HG03457 (cell line): ENCODE measurements at regions not wholly inside any gene's neighbourhood (a gene's known extent, or its start where the extent isn't known, plus 50 kb on each side); places are given as distances from the start of the nearest gene placed in this dataset.

Source experiments
- ATAC-seq: cut with Tn5 transposase; IDR thresholded peaks from one replicate; pipeline ENCODE4 v1.9.1; 2021; ENCODE audit warnings: moderate number of reproducible peaks; ENCODE audit not compliant: unreplicated experiment

DNA sequence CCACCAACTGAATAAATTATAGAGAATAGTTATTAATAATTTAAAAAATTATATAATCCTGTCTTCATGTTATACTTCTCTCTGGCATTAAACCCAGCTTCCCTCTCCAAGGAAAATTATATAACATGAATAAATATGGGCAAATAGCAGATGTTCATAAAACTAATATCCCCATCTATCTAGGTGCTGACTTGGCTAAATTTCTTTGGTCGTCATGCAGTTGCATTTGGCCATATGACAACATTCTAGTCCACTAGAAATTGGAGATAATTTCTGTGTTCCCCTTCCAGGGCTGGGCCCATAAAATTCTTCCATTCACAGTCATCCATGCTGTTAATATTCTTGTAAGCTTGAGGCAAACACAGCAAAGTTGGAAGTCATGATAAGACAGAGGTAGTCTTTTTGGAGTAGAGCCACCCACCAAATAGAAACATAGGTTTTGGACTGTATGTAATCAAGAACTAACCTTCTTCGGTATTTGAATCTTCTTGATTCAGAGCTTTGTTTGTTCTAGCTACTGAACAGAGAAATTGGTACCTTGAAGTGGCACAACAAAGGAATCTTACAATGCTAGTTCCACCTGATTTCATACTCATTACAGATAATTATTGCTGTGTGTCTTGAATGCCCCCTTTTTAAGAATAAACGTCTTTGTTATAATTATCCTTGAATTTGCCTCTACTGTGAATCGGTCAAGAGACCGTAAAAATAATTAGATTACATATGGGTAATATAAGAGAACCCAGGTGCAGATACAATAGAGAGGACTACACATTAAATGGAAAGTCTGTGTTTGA lies 678.5 kb upstream of the PCDH20 start:
- ATAC-seq = no peak

DNA sequence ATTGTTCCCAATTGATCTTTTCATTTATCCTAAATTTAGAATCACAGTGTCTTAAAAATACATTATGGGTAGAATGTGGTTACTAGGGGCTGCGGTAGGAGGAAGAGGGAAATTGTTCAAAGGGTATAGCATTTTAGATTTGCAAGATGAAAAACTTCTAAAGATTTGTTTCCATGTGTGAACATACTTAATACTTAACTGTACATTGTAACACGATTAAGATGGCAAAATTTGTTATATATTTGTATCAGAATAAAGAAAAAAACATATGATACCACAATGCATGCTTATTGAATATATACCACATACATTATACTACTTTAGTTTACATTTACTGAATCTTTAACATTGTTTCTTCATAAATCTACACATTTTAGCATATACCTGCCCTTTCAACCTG lies 677.3 kb upstream of the PCDH20 start:
- ATAC-seq = no peak

- no peak for ATAC-seq
Observed at GRCh38 chr13:62092536-62092935, 676.9 kb upstream of the PCDH20 start.

- no peak for ATAC-seq
Observed at GRCh38 chr13:62088165-62088564, 672.5 kb upstream of the PCDH20 start.

GRCh38 chr13:62087124-62087523 lies 671.5 kb upstream of the PCDH20 start:
- no peak for ATAC-seq

DNA sequence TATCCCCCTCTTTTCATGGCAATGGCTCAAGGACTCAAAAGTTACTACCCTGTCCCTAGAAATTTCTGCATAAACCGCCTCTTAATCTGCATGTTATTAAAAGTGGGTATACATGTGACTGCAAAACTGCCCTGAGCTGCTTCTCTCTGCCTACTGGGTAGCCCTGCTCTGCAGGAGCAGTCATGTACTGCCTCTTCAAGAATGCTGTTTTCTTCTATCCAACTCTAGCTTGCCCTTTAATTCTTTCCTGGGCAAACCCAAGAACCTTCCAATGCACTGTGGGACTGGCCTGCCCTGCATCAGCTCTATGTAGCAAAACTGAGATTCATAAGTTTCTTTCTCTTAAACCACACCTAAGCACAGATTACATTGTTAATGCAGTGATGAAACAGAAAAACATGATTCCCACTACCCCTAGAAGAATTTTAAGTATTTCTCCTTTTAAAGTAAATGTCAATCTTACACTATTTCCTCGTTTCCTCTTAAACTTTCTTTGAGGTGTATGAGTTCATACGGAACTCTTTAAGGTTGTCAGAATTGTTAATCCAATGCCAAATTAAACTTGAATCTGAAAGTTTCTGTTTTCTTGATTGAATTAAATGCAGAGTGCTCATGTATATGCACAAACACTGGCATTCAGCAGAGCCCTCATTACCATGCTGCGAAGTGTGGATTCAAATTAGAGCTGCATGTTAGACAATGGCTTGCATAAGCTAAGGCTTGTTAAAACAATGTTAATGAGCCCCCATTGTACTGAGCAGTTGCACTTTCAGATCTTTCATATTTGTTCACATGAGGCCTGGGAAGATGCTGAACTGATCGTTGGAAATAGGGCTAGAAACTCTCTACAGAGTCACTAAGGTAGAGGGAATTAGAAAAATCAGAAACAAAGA lies 669.9 kb upstream of the PCDH20 start:
- no peak for ATAC-seq

- ATAC-seq = no peak
Observed at GRCh38 chr13:62084728-62085127, 669.1 kb upstream of the PCDH20 start.

GRCh38 chr13:62067821-62068220 lies 652.2 kb upstream of the PCDH20 start:
- no peak for ATAC-seq

DNA sequence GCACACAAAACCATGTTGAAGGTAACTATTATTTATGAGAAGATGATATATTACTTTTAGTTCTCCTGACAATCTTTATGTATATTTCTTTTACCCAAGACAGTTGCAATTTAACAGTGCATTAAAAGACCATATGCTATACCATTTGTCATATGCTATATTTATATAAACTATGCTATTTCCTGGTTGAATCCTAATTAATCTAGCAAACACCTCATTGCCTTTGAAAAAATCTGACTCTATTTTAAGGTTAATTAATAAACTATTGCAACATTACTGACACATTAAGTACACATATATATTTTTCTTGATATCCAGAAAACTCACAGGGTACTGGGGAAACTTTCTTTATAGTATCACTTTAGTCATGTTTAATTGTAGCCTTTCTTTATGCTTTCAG lies 649.4 kb upstream of the PCDH20 start:
- no peak for ATAC-seq

GRCh38 chr13:62061751-62062150 lies 646.1 kb upstream of the PCDH20 start:
- ATAC-seq = no peak

- no peak for ATAC-seq
Observed at GRCh38 chr13:62060570-62060969, 644.9 kb upstream of the PCDH20 start.

GRCh38 chr13:62057286-62057685 lies 641.6 kb upstream of the PCDH20 start:
- no peak for ATAC-seq

- no peak for ATAC-seq
Observed at GRCh38 chr13:62049992-62050391, 634.3 kb upstream of the PCDH20 start.

DNA sequence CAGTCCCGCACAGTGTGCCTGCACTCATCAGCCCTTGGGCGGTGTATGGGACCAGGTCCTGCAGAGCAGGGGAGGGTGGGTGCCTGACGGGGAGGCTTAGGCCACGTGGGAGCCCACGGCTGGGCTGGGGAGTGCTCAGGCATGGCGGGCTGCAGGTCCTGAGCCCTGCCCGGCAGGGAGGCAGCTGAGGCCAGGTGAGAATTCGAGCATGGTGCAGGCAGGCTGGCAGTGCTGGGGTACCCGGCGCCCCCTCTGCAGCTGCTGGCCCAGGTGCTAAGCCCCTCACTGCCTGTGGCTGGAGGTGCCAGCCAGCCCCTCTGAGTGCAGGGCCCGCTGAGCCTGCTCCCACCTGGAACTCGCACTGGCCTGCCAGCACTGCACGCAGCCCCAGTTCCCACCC lies 630.9 kb upstream of the PCDH20 start:
- ATAC-seq = no peak

GRCh38 chr13:62043600-62043999 lies 628.0 kb upstream of the PCDH20 start:
- no peak for ATAC-seq

DNA sequence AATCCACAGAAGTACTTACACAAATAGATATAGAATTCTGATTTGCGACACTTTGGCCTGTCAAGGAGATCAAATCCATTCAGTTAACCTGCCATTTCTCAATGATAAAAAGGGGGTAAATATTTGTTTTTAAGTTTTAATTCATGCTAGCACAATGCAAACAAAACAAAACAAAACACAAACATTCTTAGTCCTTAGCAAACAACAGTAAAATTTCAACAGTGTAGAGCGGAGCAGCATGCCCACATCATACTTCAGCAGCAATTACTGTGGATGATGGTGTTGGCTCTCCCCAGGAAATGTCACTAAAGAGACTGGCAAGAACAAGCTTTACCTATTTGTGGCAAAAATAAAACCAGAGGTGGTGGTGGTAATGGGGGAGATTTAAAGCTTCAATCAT lies 625.2 kb upstream of the PCDH20 start:
- no peak for ATAC-seq

DNA sequence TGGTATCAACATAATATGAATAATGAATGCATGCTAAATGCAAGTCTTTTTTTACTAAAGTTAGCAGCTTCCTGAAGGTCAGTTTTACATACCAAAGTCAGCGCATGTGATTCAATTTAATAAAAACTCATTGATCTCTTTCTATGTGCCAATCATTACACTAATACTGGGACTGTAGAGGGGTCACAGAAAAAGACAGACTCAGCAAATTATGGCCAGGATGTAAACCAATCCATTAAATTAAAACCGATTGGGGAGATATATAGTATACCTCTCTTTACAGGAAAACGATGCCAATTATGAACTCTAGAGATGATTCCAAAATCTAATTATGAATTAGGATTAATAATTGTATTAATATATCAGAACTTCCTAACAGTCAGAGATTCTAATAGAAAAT lies 624.4 kb upstream of the PCDH20 start:
- no peak for ATAC-seq

- ATAC-seq = no peak
Observed at GRCh38 chr13:62038214-62038613, 622.6 kb upstream of the PCDH20 start.

GRCh38 chr13:62035981-62036380 lies 620.3 kb upstream of the PCDH20 start:
- ATAC-seq = no peak

DNA sequence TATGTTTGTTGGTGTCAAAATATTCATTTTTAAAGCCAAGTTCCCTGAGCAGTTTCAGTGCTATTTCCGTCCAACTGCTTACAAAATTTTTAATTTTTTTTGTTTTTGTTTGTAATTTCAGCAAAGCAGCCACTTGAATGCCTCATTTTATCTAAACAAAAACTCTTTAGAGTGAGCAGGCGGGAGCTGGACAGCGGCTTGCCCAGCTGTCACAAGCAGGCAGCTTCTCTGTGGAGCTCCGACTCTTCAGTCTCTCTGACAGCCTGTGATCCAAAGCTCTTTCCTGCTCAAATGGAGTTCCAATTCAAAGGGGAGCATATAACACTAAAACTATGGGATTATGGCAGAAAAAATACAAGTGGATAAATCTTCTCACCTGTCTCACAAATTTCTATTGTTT lies 618.3 kb upstream of the PCDH20 start:
- ATAC-seq = no peak

- no peak for ATAC-seq
Observed at GRCh38 chr13:62022369-62022768, 606.7 kb upstream of the PCDH20 start.

- ATAC-seq = no peak
Observed at GRCh38 chr13:62019858-62020257, 604.2 kb upstream of the PCDH20 start.
